ENCODE measurements at regions not wholly inside any gene's neighbourhood (a gene's known extent, or its start where the extent isn't known, plus 50 kb on each side); places are given as distances from the start of the nearest gene placed in this dataset.

DNA sequence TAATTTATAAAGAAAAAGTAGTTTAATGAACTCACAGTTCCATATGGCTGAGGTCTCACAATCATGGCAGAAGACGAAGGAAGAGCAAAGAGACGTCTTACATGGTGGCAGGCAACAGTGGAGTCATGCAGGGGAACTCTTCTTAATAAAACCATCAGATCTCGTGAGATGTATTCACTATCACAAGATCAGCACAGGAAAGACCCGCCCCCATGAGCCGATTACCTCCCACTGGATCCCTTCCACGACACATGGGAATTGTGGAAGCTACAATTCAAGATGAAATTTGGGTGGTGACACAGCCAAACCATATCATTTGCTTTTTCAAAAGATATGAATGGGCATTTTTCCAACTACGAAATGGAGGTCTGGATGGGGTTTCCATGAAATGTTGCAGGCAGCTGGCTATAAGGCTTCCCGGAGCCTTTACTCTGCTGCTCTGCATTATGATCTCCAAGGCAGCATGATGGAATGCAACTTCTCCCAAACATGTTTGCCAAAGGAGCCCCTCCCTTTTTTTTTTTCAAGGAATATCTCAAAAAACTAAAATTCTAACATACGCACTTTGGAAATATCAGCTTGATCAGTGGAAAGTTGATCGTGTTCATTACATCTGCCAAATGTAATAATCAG is 189.7 kb downstream of the MEX3B start:
- in situ Hi-C loops (cut with MboI) = no loop called here

DNA sequence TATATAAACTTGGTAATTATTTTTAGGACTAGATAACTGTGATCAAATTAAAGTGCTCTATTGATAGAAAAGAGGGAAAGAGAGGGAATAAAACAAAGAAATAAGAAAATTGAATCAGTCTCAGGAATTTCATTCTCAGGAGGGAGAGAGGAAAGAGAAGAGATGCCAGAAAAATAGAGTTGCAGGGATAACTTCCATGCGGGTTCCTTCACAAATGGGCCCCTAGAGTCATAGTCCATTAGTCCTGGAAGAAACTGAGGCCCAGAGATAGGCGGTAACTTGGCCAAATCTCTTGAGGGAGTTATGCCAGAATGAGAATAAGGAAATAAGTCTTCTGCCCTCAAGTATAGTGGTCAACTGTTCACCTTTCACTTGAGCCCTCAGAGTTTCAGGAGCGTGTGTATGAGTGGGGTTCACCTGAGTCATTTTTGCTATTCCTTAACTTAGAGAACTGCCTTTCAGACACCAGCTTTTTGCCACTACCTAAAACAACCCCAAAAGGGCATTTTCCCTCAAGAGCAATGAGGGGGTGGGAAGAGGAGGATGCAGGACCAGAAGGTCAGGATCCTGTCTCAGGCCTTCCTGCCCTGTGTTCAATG is 192.6 kb downstream of the MEX3B start:
- no peak for DNase-seq (ENCODE audit: extremely low read depth in 1 of 4, low spot score in 3 of 4)
- no peaks in the 10 kb centered on the region for H3K27me3 ChIP-seq (ENCODE audit: control insufficient read depth in 2 of 2, insufficient read depth in 2 of 2, low read length in 2 of 2)
- FAIRE-seq = no peak
- peaks cover 0 to 18% of the 10 kb centered on the region in 2 experiments; a peak in 3 of 5 replicates for H3K4me1 ChIP-seq (replicated peaks in 1 of 2; ENCODE audit: control insufficient read depth in 2 of 2, insufficient read depth in 2 of 2, low read length in 2 of 2)
- H2AFZ ChIP-seq (ENCODE audit: low read depth, low read length) = no peak overlapping the region
- H3K27ac ChIP-seq (ENCODE audit: extremely low read depth, low read depth, low read length) = no peak overlapping the region
- TF ChIP-seq, protein P1, sequence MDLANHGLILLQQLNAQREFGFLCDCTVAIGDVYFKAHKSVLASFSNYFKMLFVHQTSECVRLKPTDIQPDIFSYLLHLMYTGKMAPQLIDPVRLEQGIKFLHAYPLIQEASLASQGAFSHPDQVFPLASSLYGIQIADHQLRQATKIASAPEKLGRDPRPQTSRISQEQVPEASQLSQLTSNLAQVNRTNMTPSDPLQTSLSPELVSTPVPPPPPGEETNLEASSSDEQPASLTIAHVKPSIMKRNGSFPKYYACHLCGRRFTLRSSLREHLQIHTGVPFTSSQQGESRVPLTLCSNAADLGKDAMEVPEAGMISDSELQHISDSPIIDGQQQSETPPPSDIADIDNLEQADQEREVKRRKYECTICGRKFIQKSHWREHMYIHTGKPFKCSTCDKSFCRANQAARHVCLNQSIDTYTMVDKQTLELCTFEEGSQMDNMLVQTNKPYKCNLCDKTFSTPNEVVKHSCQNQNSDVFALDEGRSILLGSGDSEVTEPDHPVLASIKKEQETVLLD (IDR thresholded peaks at IDR 0.05) = no peak
- TF ChIP-seq PTBP1 (IDR thresholded peaks at IDR 0.05; ENCODE audit: low read depth, low read length) = no peak
- TF ChIP-seq, protein P2, sequence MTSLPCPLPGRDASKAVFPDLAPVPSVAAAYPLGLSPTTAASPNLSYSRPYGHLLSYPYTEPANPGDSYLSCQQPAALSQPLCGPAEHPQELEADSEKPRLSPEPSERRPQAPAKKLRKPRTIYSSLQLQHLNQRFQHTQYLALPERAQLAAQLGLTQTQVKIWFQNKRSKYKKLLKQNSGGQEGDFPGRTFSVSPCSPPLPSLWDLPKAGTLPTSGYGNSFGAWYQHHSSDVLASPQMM (CRISPR knock-in tag; IDR thresholded peaks at IDR 0.05) = no peak
- TF ChIP-seq MCM2 (IDR thresholded peaks at IDR 0.05; ENCODE audit: low read depth) = no peak
- no peak for TF ChIP-seq CEBPG (CRISPR knock-in tag; IDR thresholded peaks at IDR 0.05)
- TF ChIP-seq CEBPG (tag; conservative IDR thresholded peaks at IDR 0.05 in 1 of 2, IDR thresholded peaks at IDR 0.05 in 1 of 2) = no peak
- no peak for TF ChIP-seq PHF8 (IDR thresholded peaks at IDR 0.05; ENCODE audit: borderline replicate concordance, low read length)
- TF ChIP-seq NFATC3 (IDR thresholded peaks at IDR 0.05) = no peak
- no peaks in the 10 kb centered on the region for H4K20me1 ChIP-seq (replicated peaks; ENCODE audit: control insufficient read depth, insufficient read depth, low read length)
- ChIA-PET CTCF (ENCODE audit: low intra/inter-chr PET ratio) (no interaction called here), POLR2A (no interaction called here)
- no peak overlapping the region for H3K9ac ChIP-seq (ENCODE audit: insufficient read depth in 1 of 2, low read depth in 2 of 2, low read length in 2 of 2)
- H3K4me2 ChIP-seq (ENCODE audit: insufficient read depth, low read length) = no peak overlapping the region
- peaks cover 5% of the 10 kb centered on the region; the same call in 2 of the 3 replicates for H3K79me2 ChIP-seq (ENCODE audit: control insufficient read depth, insufficient read depth, low read length)
- intact Hi-C loops (cut with micrococcal nuclease) (no loop called here), in situ Hi-C loops (cut with MboI) (no loop called here)
- no peak for ATAC-seq
- no peaks in the 10 kb centered on the region for H3K36me3 ChIP-seq (ENCODE audit: control insufficient read depth, insufficient read depth, low read length)
- BruUV-seq (replicated peaks) = no TSS peak
- WGBS (ENCODE audit: insufficient coverage, low coverage, missing lambda C conversion rate) = 60% methylated on average over 3 of the region's 3 CpGs
- no peaks in the 10 kb centered on the region for H3K9me3 ChIP-seq (replicated peaks; ENCODE audit: control insufficient read depth, insufficient read depth, low read depth, low read length)
- no peaks in the 10 kb centered on the region for H3K9me1 ChIP-seq (ENCODE audit: control insufficient read depth, insufficient read depth, low read length)
- no peak overlapping the region for H3K4me3 ChIP-seq

More for the DNA sequence above, 189.7 kb downstream of the MEX3B start:
- Histone ChIP-seq H3K9me1 (ENCODE audit: control insufficient read depth, insufficient read depth, low read length) (no peaks in the 10 kb centered on the region), H3K4me2 (ENCODE audit: insufficient read depth, low read length) (no peak overlapping the region), H3K79me2 (ENCODE audit: control insufficient read depth, insufficient read depth, low read length) (no peaks in the 10 kb centered on the region), H3K4me1 (replicated peaks in 1 of 2; ENCODE audit: control insufficient read depth in 2 of 2, insufficient read depth in 2 of 2, low read length in 2 of 2) (no peaks in the 10 kb centered on the region), H3K27ac (ENCODE audit: extremely low read depth, low read depth, low read length) (no peak overlapping the region), H3K4me3 (no peak overlapping the region), H3K36me3 (ENCODE audit: control insufficient read depth, insufficient read depth, low read length) (no peaks in the 10 kb centered on the region), H3K9me3 (replicated peaks; ENCODE audit: control insufficient read depth, insufficient read depth, low read depth, low read length) (no peaks in the 10 kb centered on the region), H3K9ac (ENCODE audit: insufficient read depth in 1 of 2, low read depth in 2 of 2, low read length in 2 of 2) (no peak overlapping the region), H2AFZ (ENCODE audit: low read depth, low read length) (no peak overlapping the region), H4K20me1 (replicated peaks; ENCODE audit: control insufficient read depth, insufficient read depth, low read length) (no peaks in the 10 kb centered on the region), H3K27me3 (ENCODE audit: control insufficient read depth in 2 of 2, insufficient read depth in 2 of 2, low read length in 2 of 2) (no peaks in the 10 kb centered on the region)
- POLR2A ChIA-PET = interaction anchor here (0.7 kb wide), 1 partner anchor 239 kb away, joined by 3 read pairs; no protein-coding TSS in a partner anchor
- CTCF ChIA-PET (ENCODE audit: low intra/inter-chr PET ratio) = no interaction called here
- FAIRE-seq = no peak
- 48% methylated on average over 10 of the region's 10 CpGs for WGBS (ENCODE audit: insufficient coverage, low coverage, missing lambda C conversion rate)
- intact Hi-C loops (cut with micrococcal nuclease) = no loop called here
- ATAC-seq = no peak
- DNase-seq (ENCODE audit: extremely low read depth in 1 of 4, low spot score in 3 of 4) = no peak
- BruUV-seq (replicated peaks) = no TSS peak
- TF ChIP-seq HDGF (IDR thresholded peaks at IDR 0.05) (no peak), DIDO1 (tag; IDR thresholded peaks at IDR 0.05; ENCODE audit: low read depth) (no peak)
